ENCODE measurements at regions not wholly inside any gene's neighbourhood (a gene's known extent, or its start where the extent isn't known, plus 50 kb on each side); places are given as distances from the start of the nearest gene placed in this dataset.
"Not testable (repeated sequence)": the region's sequence is repeated elsewhere in the genome, so short reads cannot be mapped to it uniquely, and the experiment has no call there.

GRCh38 chr21:5153842-5154640, 5367.3 kb upstream of the TPTE start:
- not testable (repeated sequence) for TF ChIP-seq YY1 (tag by site-specific recombination; IDR thresholded peaks at IDR 0.05); ZNF692 (tag by site-specific recombination; IDR thresholded peaks at IDR 0.05); BCL6B (tag by site-specific recombination; IDR thresholded peaks at IDR 0.05); KLF10 (tag by site-specific recombination; IDR thresholded peaks at IDR 0.05); CTCF (tag by site-specific recombination; IDR thresholded peaks at IDR 0.05); ZNF184 (tag by site-specific recombination; IDR thresholded peaks at IDR 0.05); HOXA7 (CRISPR knock-in tag; IDR thresholded peaks at IDR 0.05; ENCODE audit: borderline replicate concordance); PRDM10 (tag by site-specific recombination; IDR thresholded peaks at IDR 0.05); ZNF76 (tag by site-specific recombination; IDR thresholded peaks at IDR 0.05; ENCODE audit: borderline replicate concordance, low read depth); ZNF274 (IDR thresholded peaks at IDR 0.05; ENCODE audit: low read length); ZNF274 (tag by site-specific recombination; IDR thresholded peaks at IDR 0.05; ENCODE audit: borderline replicate concordance); ZBTB7A (tag by site-specific recombination; IDR thresholded peaks at IDR 0.05; ENCODE audit: low read depth); REST (tag by site-specific recombination; IDR thresholded peaks at IDR 0.05); ZNF366 (tag by site-specific recombination; conservative IDR thresholded peaks at IDR 0.05)

All from HEK293 (cell line).